H9 (cell line): ENCODE measurements at regions not wholly inside any gene's neighbourhood (a gene's known extent, or its start where the extent isn't known, plus 50 kb on each side); places are given as distances from the start of the nearest gene placed in this dataset.

Source experiments
- DNase-seq: peaks from one replicate; pipeline ENCODE4 v3.0.0-alpha.2; 2017
- H2AFZ ChIP-seq: one replicate; pipeline ENCODE4 v1.6.1; 2013; ENCODE audit warnings: mild to moderate bottlenecking, low read length, control low read depth, moderate library complexity
- H2AK5ac ChIP-seq: 2 replicates; pipeline ENCODE4 v1.6.1; 2013; ENCODE audit warnings: low read length, control low read depth, mixed read lengths; ENCODE audit not compliant: insufficient read length
- H2BK120ac ChIP-seq: one replicate; pipeline ENCODE4 v1.6.1; 2013; ENCODE audit warnings: low read depth, mild to moderate bottlenecking, low read length, control low read depth, inconsistent platforms; ENCODE audit not compliant: poor library complexity, severe bottlenecking
- H2BK12ac ChIP-seq: 2 replicates; pipeline ENCODE4 v1.6.1; 2013; ENCODE audit warnings: low read length, control low read depth, mixed read lengths, low read depth; ENCODE audit not compliant: insufficient read length
- H2BK15ac ChIP-seq: 2 replicates; pipeline ENCODE4 v1.6.1; 2013; ENCODE audit warnings: low read depth, low read length, control low read depth
- H2BK20ac ChIP-seq: one replicate; pipeline ENCODE4 v1.6.1; 2013; ENCODE audit warnings: low read depth, mild to moderate bottlenecking, low read length, control low read depth, inconsistent platforms; ENCODE audit not compliant: poor library complexity, severe bottlenecking
- H2BK5ac ChIP-seq: 2 replicates; pipeline ENCODE4 v1.6.1; 2013; ENCODE audit warnings: low read length, control low read depth, mixed read lengths; ENCODE audit not compliant: insufficient read length
- H3K14ac ChIP-seq: 2 replicates; pipeline ENCODE4 v1.6.1; 2013; ENCODE audit warnings: low read length, control low read depth; ENCODE audit not compliant: insufficient read depth
- H3K18ac ChIP-seq: 2 replicates; pipeline ENCODE4 v1.6.1; 2013; ENCODE audit warnings: low read depth, mild to moderate bottlenecking, mixed read lengths, low read length, control low read depth; ENCODE audit not compliant: insufficient read length
- H3K23ac ChIP-seq: 2 replicates; pipeline ENCODE4 v1.6.1; 2013; ENCODE audit warnings: low read length, control low read depth, mixed read lengths, low read depth; ENCODE audit not compliant: insufficient read length
- H3K23me2 ChIP-seq: 2 replicates; pipeline ENCODE4 v1.6.1; 2013; ENCODE audit warnings: low read depth, mild to moderate bottlenecking, mixed read lengths, low read length, control low read depth; ENCODE audit not compliant: insufficient read length, poor library complexity, severe bottlenecking
- H3K27ac ChIP-seq: 2 replicates; pipeline ENCODE4 v1.5.1; 2013; ENCODE audit warnings: low read length, control low read depth, mixed read lengths, low read depth; ENCODE audit not compliant: insufficient read length
- H3K27me3 ChIP-seq: 2 replicates; pipeline ENCODE4 v1.6.1; 2013; ENCODE audit warnings: low read length, control low read depth, inconsistent platforms; ENCODE audit not compliant: insufficient read depth
- H3K4ac ChIP-seq: 2 replicates; pipeline ENCODE4 v1.6.1; 2013; ENCODE audit warnings: low read depth, mild to moderate bottlenecking, control low read depth, inconsistent platforms, low read length, moderate library complexity
- H3K4me1 ChIP-seq: 2 replicates; pipeline ENCODE4 v1.6.1; 2013; ENCODE audit warnings: low read length, control low read depth, inconsistent platforms; ENCODE audit not compliant: insufficient read depth
- H3K4me2 ChIP-seq: 2 replicates; pipeline ENCODE4 v1.6.1; 2013; ENCODE audit warnings: low read length, control low read depth, mixed read lengths; ENCODE audit not compliant: insufficient read length, insufficient read depth
- H3K56ac ChIP-seq: 2 replicates; pipeline ENCODE4 v1.6.1; 2013; ENCODE audit warnings: low read depth, mild to moderate bottlenecking, mixed read lengths, low read length, control low read depth; ENCODE audit not compliant: insufficient read length
- H3K79me1 ChIP-seq: 2 replicates; pipeline ENCODE4 v1.6.1; 2013; ENCODE audit warnings: low read depth, mild to moderate bottlenecking, moderate library complexity, low read length, control low read depth, inconsistent platforms; ENCODE audit not compliant: insufficient read depth, poor library complexity, severe bottlenecking
- H3K79me2 ChIP-seq: 2 replicates; pipeline ENCODE4 v1.6.1; 2013; ENCODE audit warnings: low read length, control low read depth, inconsistent platforms; ENCODE audit not compliant: insufficient read depth
- H3K9ac ChIP-seq: 2 replicates; pipeline ENCODE4 v1.6.1; 2013; ENCODE audit warnings: low read length, control low read depth, mixed read lengths; ENCODE audit not compliant: insufficient read length; ENCODE audit errors: extremely low read depth
- H3K9me3 ChIP-seq: one replicate; pipeline ENCODE4 v1.6.1; 2013; ENCODE audit warnings: low read depth, low read length, inconsistent platforms; ENCODE audit not compliant: control insufficient read depth
- H3T11ph ChIP-seq: one replicate; pipeline ENCODE4 v1.6.1; 2013; ENCODE audit warnings: mild to moderate bottlenecking, low read length, control low read depth, inconsistent platforms
- H4K20me1 ChIP-seq: one replicate; pipeline ENCODE4 v1.6.1; 2013; ENCODE audit not compliant: control insufficient read depth, insufficient read length, insufficient read depth
- H4K5ac ChIP-seq: 2 replicates; pipeline ENCODE4 v1.6.1; 2013; ENCODE audit warnings: low read depth, mild to moderate bottlenecking, mixed read lengths, low read length, control low read depth; ENCODE audit not compliant: insufficient read length
- H4K8ac ChIP-seq: replicated peaks from 2 replicates; pipeline ENCODE4 v1.6.1; 2013; ENCODE audit warnings: low read length, control low read depth, mixed read lengths, low read depth; ENCODE audit not compliant: insufficient read length
- H4K91ac ChIP-seq: 2 replicates; pipeline ENCODE4 v1.6.1; 2013; ENCODE audit warnings: low read depth, mild to moderate bottlenecking, moderate library complexity, mixed read lengths, low read length, control low read depth; ENCODE audit not compliant: insufficient read length
- H3K27ac Mint-ChIP-seq, 3 experiments: 2 replicates in 2 of 3; 3 replicates in 1 of 3; pipeline ENCODE4 v1.8.0; 2020 to 2021; ENCODE audit warnings: mixed read lengths in 3 of 3, mild to moderate bottlenecking in 1 of 3, moderate library complexity in 1 of 3
- H3K27me3 Mint-ChIP-seq: 2 replicates; pipeline ENCODE4 v1.8.0; 2021; ENCODE audit warnings: low read depth, mild to moderate bottlenecking, moderate library complexity, mixed read lengths
- H3K36me3 Mint-ChIP-seq, 3 experiments: 2 replicates in 2 of 3; 3 replicates in 1 of 3; pipeline ENCODE4 v1.8.0; 2020 to 2021; ENCODE audit warnings: low read depth in 3 of 3, mixed read lengths in 3 of 3; ENCODE audit not compliant: insufficient read depth in 1 of 3
- H3K4me1 Mint-ChIP-seq, 2 experiments: 2 replicates each; pipeline ENCODE4 v1.8.0; 2020; ENCODE audit warnings: mixed read lengths in 2 of 2
- H3K4me3 Mint-ChIP-seq, 2 experiments: 2 replicates in 1 of 2; 3 replicates in 1 of 2; pipeline ENCODE4 v1.8.0; 2020 to 2021; ENCODE audit warnings: mild to moderate bottlenecking in 2 of 2, mixed read lengths in 2 of 2, moderate library complexity in 1 of 2
- H3K9me3 Mint-ChIP-seq, 2 experiments: 2 replicates in 1 of 2; 3 replicates in 1 of 2; pipeline ENCODE4 v1.8.0; 2020; ENCODE audit warnings: mild to moderate bottlenecking in 2 of 2, mixed read lengths in 2 of 2, moderate library complexity in 1 of 2
- CTCF ChIP-seq: fragments of 200-600 bp; sonication (generic); conservative IDR thresholded peaks from 3 replicates; pipeline ENCODE4 v1.8.0; 2021; ENCODE audit warnings: antibody characterized with exemption, mild to moderate bottlenecking
- WGBS: extraction: QIAGEN DNeasy Blood & Tissue Kit; methylation state at CpG from one replicate; pipeline ENCODE4 v1.1.7; 2013; ENCODE audit warnings: missing lambda C conversion rate, low lambda C conversion rate, mixed read lengths; ENCODE audit not compliant: insufficient read length; ENCODE audit errors: extremely low coverage; 5-methylcytosine and 5-hydroxymethylcytosine counted together

GRCh38 chr15:62431817-62432216 lies 266.7 kb upstream of the C2CD4B start:
- Mint-ChIP-seq H3K9me3 (peaks cover 0 to 2% of the 10 kb centered on the region in 2 experiments; a peak in 1 of 5 replicates), H3K27ac (0 out of 7 replicates have a peak overlapping the region, but pooled peaks of 1 of the 3 experiments have one; percentile 14), H3K36me3 (0 out of 7 replicates have a peak, but pooled peaks cover 0 to 3% (median 0%) of the 10 kb centered on the region in 3 experiments), H3K4me3 (no peak overlapping the region), H3K27me3 (no peaks in the 10 kb centered on the region), H3K4me1 (peaks cover 3 to 4% of the 10 kb centered on the region in 2 experiments; a peak in 3 of 4 replicates)
- H2AFZ ChIP-seq: no peak overlapping the region
- no peak overlapping the region for H2AK5ac ChIP-seq
- no peak overlapping the region for H3K4ac ChIP-seq
- no peak overlapping the region for H3K4me2 ChIP-seq
- no peaks in the 10 kb centered on the region for H3K79me2 ChIP-seq
- no peak overlapping the region for H2BK5ac ChIP-seq
- TF ChIP-seq CTCF: no peak
- H3K18ac ChIP-seq: no peak overlapping the region
- no peak overlapping the region for H3K14ac ChIP-seq
- no peak overlapping the region for H4K5ac ChIP-seq
- no peaks in the 10 kb centered on the region for H3K27me3 ChIP-seq
- H4K91ac ChIP-seq: no peak overlapping the region
- H4K8ac ChIP-seq: no peak overlapping the region
- H3K56ac ChIP-seq: no peak overlapping the region
- DNase-seq: no peak
- H4K20me1 ChIP-seq: no peaks in the 10 kb centered on the region
- no peak overlapping the region for H2BK120ac ChIP-seq
- no peak overlapping the region for H3K9ac ChIP-seq
- no peaks in the 10 kb centered on the region for H3K4me1 ChIP-seq
- no peak overlapping the region for H3K23ac ChIP-seq
- H3K9me3 ChIP-seq: no peaks in the 10 kb centered on the region
- H2BK12ac ChIP-seq: no peak overlapping the region
- H3T11ph ChIP-seq: no peak overlapping the region
- no peak overlapping the region for H2BK20ac ChIP-seq
- H3K27ac ChIP-seq: no peak overlapping the region
- no peaks in the 10 kb centered on the region for H3K79me1 ChIP-seq
- no peak overlapping the region for H2BK15ac ChIP-seq
- H3K23me2 ChIP-seq: no peaks in the 10 kb centered on the region
- no CpG with 5 or more reads among the region's 5 CpGs for WGBS
